Astrocyte (in vitro differentiated cells and primary cell): ENCODE measurements at regions not wholly inside any gene's neighbourhood (a gene's known extent, or its start where the extent isn't known, plus 50 kb on each side); places are given as distances from the start of the nearest gene placed in this dataset.
"Not testable (repeated sequence)": the region's sequence is repeated elsewhere in the genome, so short reads cannot be mapped to it uniquely, and the experiment has no call there.

Source experiments
- DNase-seq: peaks from one replicate; pipeline ENCODE4 v3.0.0-alpha.2; 2010; ENCODE audit warnings: low read depth
- FAIRE-seq: peaks from 2 replicates; lab custom pipeline; 2011; peaks lifted over from hg19 to GRCh38; lab: Jason Lieb, UNC
- H2AFZ ChIP-seq: 2 replicates; pipeline ENCODE4 v1.6.0; 2012; ENCODE audit warnings: low read depth, low read length, inconsistent platforms
- H3K27ac ChIP-seq: 2 replicates; pipeline ENCODE4 v1.5.1; 2011; ENCODE audit warnings: low read depth, low read length, inconsistent platforms
- H3K27me3 ChIP-seq: 2 replicates; pipeline ENCODE4 v1.6.0; 2011; ENCODE audit warnings: low read length, inconsistent platforms; ENCODE audit not compliant: insufficient read depth
- H3K36me3 ChIP-seq: 2 replicates; pipeline ENCODE4 v1.5.1; 2011; ENCODE audit warnings: low read length, inconsistent platforms; ENCODE audit not compliant: insufficient read depth
- H3K4me1 ChIP-seq: 2 replicates; pipeline ENCODE4 v1.5.1; 2011; ENCODE audit warnings: low read length, inconsistent platforms; ENCODE audit not compliant: insufficient read depth
- H3K4me2 ChIP-seq: 2 replicates; pipeline ENCODE4 v1.6.0; 2012; ENCODE audit warnings: low read length, inconsistent platforms
- H3K4me3 ChIP-seq: 2 replicates; pipeline ENCODE4 v1.5.1; 2011; ENCODE audit warnings: low read depth, mild to moderate bottlenecking, low read length, inconsistent platforms; ENCODE audit not compliant: insufficient read depth
- H3K79me2 ChIP-seq: 2 replicates; pipeline ENCODE4 v1.6.0; 2012; ENCODE audit warnings: mild to moderate bottlenecking, low read length, inconsistent platforms; ENCODE audit not compliant: insufficient read depth
- H3K9ac ChIP-seq: 2 replicates; pipeline ENCODE4 v1.6.0; 2012; ENCODE audit warnings: mild to moderate bottlenecking, low read length, inconsistent platforms
- H3K9me3 ChIP-seq: 2 replicates; pipeline ENCODE4 v1.5.1; 2012; ENCODE audit warnings: low read depth, mild to moderate bottlenecking, low read length, inconsistent platforms; ENCODE audit not compliant: insufficient read depth
- H4K20me1 ChIP-seq: 2 replicates; pipeline ENCODE4 v1.6.0; 2012; ENCODE audit warnings: low read length, inconsistent platforms; ENCODE audit not compliant: insufficient read depth
- H3K27ac Mint-ChIP-seq: one replicate; pipeline ENCODE4 v1.8.0; 2021; ENCODE audit warnings: mild to moderate bottlenecking, mixed read lengths; ENCODE audit not compliant: unreplicated experiment
- H3K27me3 Mint-ChIP-seq: one replicate; pipeline ENCODE4 v1.8.0; 2021; ENCODE audit warnings: low read depth, mixed read lengths; ENCODE audit not compliant: unreplicated experiment
- H3K36me3 Mint-ChIP-seq: one replicate; pipeline ENCODE4 v1.8.0; 2021; ENCODE audit warnings: low read depth, mixed read lengths; ENCODE audit not compliant: unreplicated experiment
- H3K4me1 Mint-ChIP-seq: one replicate; pipeline ENCODE4 v1.8.0; 2021; ENCODE audit warnings: low read depth, mixed read lengths; ENCODE audit not compliant: unreplicated experiment
- H3K4me3 Mint-ChIP-seq: one replicate; pipeline ENCODE4 v1.8.0; 2021; ENCODE audit warnings: mild to moderate bottlenecking, moderate library complexity, mixed read lengths; ENCODE audit not compliant: unreplicated experiment
- H3K9me3 Mint-ChIP-seq: one replicate; pipeline ENCODE4 v1.8.0; 2021; ENCODE audit warnings: mild to moderate bottlenecking, mixed read lengths; ENCODE audit not compliant: unreplicated experiment
- CTCF ChIP-seq: IDR thresholded peaks from 2 replicates; pipeline ENCODE4 v1.5.1; 2011; ENCODE audit warnings: low read depth, mild to moderate bottlenecking, inconsistent platforms, low read length, moderate library complexity; ENCODE audit not compliant: insufficient read depth
- EZH2 ChIP-seq: IDR thresholded peaks from 2 replicates; pipeline ENCODE4 v1.6.1; 2012; ENCODE audit warnings: mild to moderate bottlenecking, low read length, inconsistent platforms; ENCODE audit not compliant: insufficient read depth

GRCh38 chr4:18690291-18690955 lies 668.9 kb upstream of the LCORL start:
- Histone ChIP-seq H3K4me2 (no peak overlapping the region), H2AFZ (no peak overlapping the region), H3K9ac (no peak overlapping the region), H3K4me1 (peaks cover 8% of the 10 kb centered on the region), H3K9me3 (no peaks in the 10 kb centered on the region), H3K4me3 (no peak overlapping the region), H3K36me3 (no peaks in the 10 kb centered on the region), H3K79me2 (no peaks in the 10 kb centered on the region), H3K27me3 (no peaks in the 10 kb centered on the region), H4K20me1 (no peaks in the 10 kb centered on the region), H3K27ac (no peak overlapping the region)
- FAIRE-seq, result no peak
- TF ChIP-seq EZH2, result no peak
- TF ChIP-seq CTCF, result no peak
- peaks cover 5% of the 10 kb centered on the region for H3K4me1 Mint-ChIP-seq
- peaks cover 1% of the 10 kb centered on the region for H3K27me3 Mint-ChIP-seq
- no peak overlapping the region for H3K27ac Mint-ChIP-seq
- H3K4me3 Mint-ChIP-seq, result no peak overlapping the region
- H3K36me3 Mint-ChIP-seq, result no peaks in the 10 kb centered on the region
- H3K9me3 Mint-ChIP-seq, result no peaks in the 10 kb centered on the region
- DNase-seq, result no peak

GRCh38 chr4:18689308-18690115 lies 668.0 kb upstream of the LCORL start:
- TF ChIP-seq CTCF, result peak; percentile 91
- TF ChIP-seq EZH2, result no peak
- Histone ChIP-seq H3K9me3 (no peaks in the 10 kb centered on the region), H3K4me2 (no peak overlapping the region), H3K36me3 (no peaks in the 10 kb centered on the region), H3K4me3 (no peak overlapping the region), H3K27ac (no peak overlapping the region), H3K4me1 (peaks cover 8% of the 10 kb centered on the region), H3K9ac (no peak overlapping the region), H3K79me2 (no peaks in the 10 kb centered on the region), H3K27me3 (no peaks in the 10 kb centered on the region), H4K20me1 (no peaks in the 10 kb centered on the region), H2AFZ (no peak overlapping the region)
- peaks cover 5% of the 10 kb centered on the region for H3K4me1 Mint-ChIP-seq
- peak; percentile 98 for FAIRE-seq
- H3K27me3 Mint-ChIP-seq, result peaks cover 1% of the 10 kb centered on the region
- DNase-seq, result peak; percentile 23
- no peaks in the 10 kb centered on the region for H3K9me3 Mint-ChIP-seq
- no peak overlapping the region for H3K4me3 Mint-ChIP-seq
- H3K36me3 Mint-ChIP-seq, result no peaks in the 10 kb centered on the region
- no peak overlapping the region for H3K27ac Mint-ChIP-seq

DNA sequence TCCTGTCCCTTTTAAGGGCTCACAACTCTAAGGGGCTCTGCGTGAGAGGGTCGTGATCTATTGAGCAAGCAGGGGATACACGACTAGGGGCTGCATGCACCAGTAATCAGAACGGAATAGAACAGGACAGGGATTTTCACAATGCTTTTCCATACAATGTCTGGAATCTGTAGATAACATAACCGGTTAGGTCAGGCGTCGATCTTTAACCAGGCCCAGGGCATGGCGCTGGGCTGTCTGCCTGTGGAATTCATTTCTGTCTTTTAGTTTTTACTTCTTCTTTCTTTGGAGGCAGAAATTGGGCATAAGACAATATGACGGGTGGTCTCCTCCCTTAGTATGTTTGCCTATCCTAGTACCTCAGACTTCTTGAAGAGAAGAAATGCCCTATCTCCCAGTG lies 666.8 kb upstream of the LCORL start:
- H3K9ac ChIP-seq, DNase-seq, H3K4me1 Mint-ChIP-seq, H3K27ac Mint-ChIP-seq, H2AFZ ChIP-seq, H4K20me1 ChIP-seq, H3K9me3 Mint-ChIP-seq, H3K27me3 ChIP-seq, H3K4me2 ChIP-seq, H3K9me3 ChIP-seq, H3K36me3 ChIP-seq, H3K4me1 ChIP-seq, H3K27ac ChIP-seq, H3K79me2 ChIP-seq, FAIRE-seq, H3K4me3 Mint-ChIP-seq, H3K27me3 Mint-ChIP-seq, H3K36me3 Mint-ChIP-seq, H3K4me3 ChIP-seq: not testable (repeated sequence)
